PC-9 (cell line): ENCODE measurements at regions not wholly inside any gene's neighbourhood (a gene's known extent, or its start where the extent isn't known, plus 50 kb on each side); places are given as distances from the start of the nearest gene placed in this dataset.

ENCODE experiments used
- BruUV-seq: library from RNA; stranded (reverse); fragments of 400-500 nt; replicated peaks from 2 replicates; lab custom pipeline; 2021; lab: Mats Ljungman, UMichigan
- CTCF ChIA-PET: fragments of 300-600 bp; sonication (Branson Sonifier 250); formaldehyde crosslinking; loops from one replicate; lab custom pipeline; 2022; ENCODE audit warnings: antibody characterized with exemption; lab: Charles Lee
- POLR2A ChIA-PET: fragments of 300-600 bp; sonication (Branson Sonifier 250); formaldehyde crosslinking; loops from one replicate; lab custom pipeline; 2022; ENCODE audit warnings: antibody characterized with exemption; ENCODE audit not compliant: unreplicated experiment; lab: Charles Lee
- DNase-seq, 2 experiments: peaks; one replicate each; pipeline versions ENCODE4 v3.0.0 to v3.0.0-alpha.2; 2015 to 2022; ENCODE audit warnings: mixed read lengths in 1 of 2
- H2AFZ ChIP-seq: fragments of 200-600 bp; sonication (generic); 2 replicates; pipeline ENCODE4 v1.8.1; 2017; ENCODE audit warnings: antibody characterized with exemption
- H3F3A ChIP-seq: fragments of 200-600 bp; sonication (generic); 2 replicates; pipeline ENCODE4 v1.8.1; 2017; ENCODE audit warnings: antibody characterized with exemption, mild to moderate bottlenecking, low read depth; ENCODE audit not compliant: insufficient read depth
- H3K27ac ChIP-seq: fragments of 200-600 bp; sonication (generic); 2 replicates; pipeline ENCODE4 v1.6.1; 2016; ENCODE audit warnings: mixed run types
- H3K27me3 ChIP-seq: fragments of 200-600 bp; sonication (generic); 2 replicates; pipeline ENCODE4 v1.6.1; 2016; ENCODE audit warnings: low read depth, mixed run types; ENCODE audit not compliant: insufficient read depth
- H3K36me3 ChIP-seq: fragments of 200-600 bp; sonication (generic); 2 replicates; pipeline ENCODE4 v1.6.1; 2016; ENCODE audit warnings: low read depth, mixed run types
- H3K4me1 ChIP-seq: fragments of 200-600 bp; sonication (generic); replicated peaks from 2 replicates; pipeline ENCODE4 v1.6.1; 2016; ENCODE audit warnings: mixed run types; ENCODE audit not compliant: insufficient read depth
- H3K4me2 ChIP-seq: fragments of 200-600 bp; sonication (generic); 2 replicates; pipeline ENCODE4 v1.6.1; 2017; ENCODE audit warnings: mixed run types
- H3K4me3 ChIP-seq: fragments of 200-600 bp; sonication (generic); 2 replicates; pipeline ENCODE4 v1.6.1; 2016; ENCODE audit warnings: mixed run types
- H3K79me2 ChIP-seq: fragments of 200-600 bp; sonication (generic); 2 replicates; pipeline ENCODE4 v1.6.1; 2017; ENCODE audit warnings: low read depth, mixed run types
- H3K9me2 ChIP-seq: fragments of 200-600 bp; sonication (generic); 2 replicates; pipeline ENCODE4 v1.8.1; 2017; ENCODE audit warnings: mild to moderate bottlenecking; ENCODE audit not compliant: insufficient read depth
- H3K9me3 ChIP-seq: fragments of 200-600 bp; sonication (generic); 2 replicates; pipeline ENCODE4 v1.8.1; 2016; ENCODE audit warnings: low read depth; ENCODE audit not compliant: insufficient read depth
- H4K20me1 ChIP-seq: fragments of 200-600 bp; sonication (generic); 2 replicates; pipeline ENCODE4 v1.8.1; 2017; ENCODE audit not compliant: insufficient read depth
- CTCF ChIP-seq: fragments of 200-600 bp; sonication (generic); conservative IDR thresholded peaks from 2 replicates; pipeline ENCODE4 v1.6.1; 2017; ENCODE audit warnings: mixed run types, antibody characterized with exemption, mild to moderate bottlenecking, moderate library complexity
- EZH2 ChIP-seq: fragments of 200-600 bp; sonication (generic); IDR thresholded peaks from 2 replicates; pipeline ENCODE4 v1.8.0; 2017; ENCODE audit warnings: antibody characterized with exemption, low read depth
- intact Hi-C: fragments of 100-400 bp; cut with micrococcal nuclease; formaldehyde crosslinking; loops from one replicate; pipeline ENCODE4 v1.10.0; 2022; ENCODE audit not compliant: unreplicated experiment

- no peaks in the 10 kb centered on the region for H3K9me3 ChIP-seq
- H3K27me3 ChIP-seq, result no peaks in the 10 kb centered on the region
- no peaks in the 10 kb centered on the region for H3K9me2 ChIP-seq
- TF ChIP-seq EZH2 (no peak), CTCF (no peak)
- BruUV-seq, result no TSS peak
- no peak for DNase-seq
- H2AFZ ChIP-seq, result no peak overlapping the region
- H3F3A ChIP-seq, result no peaks in the 10 kb centered on the region
- no peak overlapping the region for H3K4me3 ChIP-seq
- H4K20me1 ChIP-seq, result no peaks in the 10 kb centered on the region
- H3K36me3 ChIP-seq, result no peaks in the 10 kb centered on the region
- no peak overlapping the region for H3K27ac ChIP-seq
- ChIA-PET POLR2A (no interaction called here), CTCF (no interaction called here)
- intact Hi-C loops, result no loop called here
- H3K4me1 ChIP-seq, result no peaks in the 10 kb centered on the region
- no peak overlapping the region for H3K4me2 ChIP-seq
- no peaks in the 10 kb centered on the region for H3K79me2 ChIP-seq
Observed at GRCh38 chr11:57913715-57914704, 109.7 kb upstream of the OR9Q1 start.

DNA sequence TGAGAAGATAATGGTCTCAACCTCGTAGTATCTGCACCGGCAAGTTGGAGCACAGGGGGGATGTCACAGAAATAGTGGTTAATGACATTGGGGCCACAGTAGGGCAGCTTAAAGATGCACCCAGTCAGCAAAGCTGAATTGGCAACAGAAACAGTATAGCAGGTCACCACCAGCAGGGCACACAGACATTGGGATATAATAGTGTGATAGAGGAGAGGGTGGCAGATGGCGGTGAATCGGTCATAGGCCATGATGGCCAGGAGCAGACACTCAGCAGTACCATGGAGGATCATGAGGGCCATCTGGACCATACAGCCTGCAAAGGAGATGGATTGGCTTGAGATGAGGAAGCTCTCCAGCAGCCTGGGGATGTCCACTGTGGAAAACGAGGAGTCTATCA lies 106.0 kb upstream of the OR9Q1 start:
- no peak overlapping the region for H3K4me3 ChIP-seq
- H3K9me2 ChIP-seq, result no peaks in the 10 kb centered on the region
- no TSS peak for BruUV-seq
- CTCF ChIA-PET, result no interaction called here
- no peaks in the 10 kb centered on the region for H3K9me3 ChIP-seq
- POLR2A ChIA-PET, result no interaction called here
- H3K79me2 ChIP-seq, result no peaks in the 10 kb centered on the region
- intact Hi-C loops, result no loop called here
- DNase-seq, result no peak
- H2AFZ ChIP-seq, result no peak overlapping the region
- no peaks in the 10 kb centered on the region for H3K4me1 ChIP-seq
- no peak overlapping the region for H3K4me2 ChIP-seq
- no peaks in the 10 kb centered on the region for H4K20me1 ChIP-seq
- no peak overlapping the region for H3K27ac ChIP-seq
- TF ChIP-seq CTCF (no peak), EZH2 (no peak)
- H3K36me3 ChIP-seq, result no peaks in the 10 kb centered on the region
- no peaks in the 10 kb centered on the region for H3F3A ChIP-seq
- no peaks in the 10 kb centered on the region for H3K27me3 ChIP-seq

GRCh38 chr11:57920971-57921370 lies 102.7 kb upstream of the OR9Q1 start:
- Histone ChIP-seq H3K9me2 (no peaks in the 10 kb centered on the region), H3K36me3 (no peaks in the 10 kb centered on the region), H3K4me1 (no peaks in the 10 kb centered on the region), H3K79me2 (no peaks in the 10 kb centered on the region), H3K27me3 (no peaks in the 10 kb centered on the region), H2AFZ (no peak overlapping the region), H3K4me2 (no peak overlapping the region), H3K27ac (no peak overlapping the region), H3K9me3 (no peaks in the 10 kb centered on the region), H3K4me3 (no peak overlapping the region), H4K20me1 (no peaks in the 10 kb centered on the region), H3F3A (no peaks in the 10 kb centered on the region)
- no peak for DNase-seq
- POLR2A ChIA-PET, result no interaction called here
- intact Hi-C loops, result no loop called here
- no peak for TF ChIP-seq CTCF
- no peak for TF ChIP-seq EZH2
- BruUV-seq, result no TSS peak
- CTCF ChIA-PET, result no interaction called here
